ENCODE measurements at regions not wholly inside any gene's neighbourhood (a gene's known extent, or its start where the extent isn't known, plus 50 kb on each side); places are given as distances from the start of the nearest gene placed in this dataset.
A peak's percentile ranks its signal among the peaks of the same experiment; 100 is the strongest.

- H3K27ac ChIP-seq: no peak overlapping the region
- H3K27me3 ChIP-seq: peaks cover 0 to 10% of the 10 kb centered on the region in 2 donors
- no peaks in the 10 kb centered on the region for H3K9me3 ChIP-seq
- H3K36me3 ChIP-seq: no peaks in the 10 kb centered on the region
- peak; percentile 35 to 52 (median 46) for TF ChIP-seq CTCF (IDR thresholded peaks at IDR 0.05)
- TF ChIP-seq POLR2A (IDR thresholded peaks at IDR 0.05): no peak
- no peak overlapping the region for H3K4me3 ChIP-seq
- no peaks in the 10 kb centered on the region for H3K4me1 ChIP-seq
- DNase-seq: no peak
- intact Hi-C loops (cut with DNase I; ENCODE audit: low total_unique reads): no loop called here
These were observed 113.1 kb upstream of the HSD17B12 start for GRCh38 chr11:43567396-43567975.

- Histone ChIP-seq H3K36me3 (no peaks in the 10 kb centered on the region), H3K27ac (no peak overlapping the region), H3K27me3 (peaks cover 9 to 53% of the 10 kb centered on the region in 2 donors), H3K4me3 (no peak overlapping the region), H3K4me1 (peaks cover 0 to 18% of the 10 kb centered on the region in 2 donors), H3K9me3 (no peaks in the 10 kb centered on the region)
- no peak for TF ChIP-seq POLR2A (IDR thresholded peaks at IDR 0.05)
- TF ChIP-seq CTCF (IDR thresholded peaks at IDR 0.05): no peak
- intact Hi-C loops (cut with DNase I; ENCODE audit: low total_unique reads): no loop called here
- DNase-seq: no peak
These were observed 107.3 kb upstream of the HSD17B12 start for GRCh38 chr11:43573233-43573632.

- H3K27me3 ChIP-seq: peaks cover 16 to 59% of the 10 kb centered on the region in 2 donors
- no peak for DNase-seq
- TF ChIP-seq POLR2A (IDR thresholded peaks at IDR 0.05) (no peak), CTCF (IDR thresholded peaks at IDR 0.05) (no peak)
- no peaks in the 10 kb centered on the region for H3K9me3 ChIP-seq
- H3K4me1 ChIP-seq: peaks cover 0 to 23% of the 10 kb centered on the region in 2 donors
- no peak overlapping the region for H3K4me3 ChIP-seq
- intact Hi-C loops (cut with DNase I; ENCODE audit: low total_unique reads): no loop called here
- H3K36me3 ChIP-seq: no peaks in the 10 kb centered on the region
- H3K27ac ChIP-seq: no peak overlapping the region
These were observed 106.7 kb upstream of the HSD17B12 start for GRCh38 chr11:43573873-43574272.

GRCh38 chr11:43574411-43574810 is 106.1 kb upstream of the HSD17B12 start:
- Histone ChIP-seq H3K4me1 (peaks cover 0 to 29% of the 10 kb centered on the region in 2 donors), H3K27ac (no peak overlapping the region), H3K9me3 (no peaks in the 10 kb centered on the region), H3K36me3 (no peaks in the 10 kb centered on the region), H3K27me3 (peaks cover 19 to 59% of the 10 kb centered on the region in 2 donors), H3K4me3 (no peak overlapping the region)
- no peak for DNase-seq
- intact Hi-C loops (cut with DNase I; ENCODE audit: low total_unique reads): no loop called here
- TF ChIP-seq CTCF (IDR thresholded peaks at IDR 0.05): no peak
- TF ChIP-seq POLR2A (IDR thresholded peaks at IDR 0.05): no peak

- Histone ChIP-seq H3K27ac (no peak overlapping the region), H3K9me3 (no peaks in the 10 kb centered on the region), H3K4me3 (peak overlapping the region in 1 of 2 donors; percentile 19), H3K36me3 (no peaks in the 10 kb centered on the region), H3K4me1 (peaks cover 0 to 32% of the 10 kb centered on the region in 2 donors), H3K27me3 (peaks cover 26 to 59% of the 10 kb centered on the region in 2 donors)
- no peak for DNase-seq
- intact Hi-C loops (cut with DNase I; ENCODE audit: low total_unique reads): no loop called here
- no peak for TF ChIP-seq CTCF (IDR thresholded peaks at IDR 0.05)
- TF ChIP-seq POLR2A (IDR thresholded peaks at IDR 0.05): no peak
These were observed 105.3 kb upstream of the HSD17B12 start for GRCh38 chr11:43574949-43575912.
